NCI-H2196 treated with DMSO at 0.1 percent for 48 hours (cell line): ENCODE measurements at regions not wholly inside any gene's neighbourhood (a gene's known extent, or its start where the extent isn't known, plus 50 kb on each side); places are given as distances from the start of the nearest gene placed in this dataset.
"Not testable (repeated sequence)": the region's sequence is repeated elsewhere in the genome, so short reads cannot be mapped to it uniquely, and the experiment has no call there.

Source experiments
- DNase-seq: peaks from one replicate; lab custom pipeline; 2025; ENCODE audit not compliant: unreplicated experiment; lab: John Stamatoyannopoulos, UW

GRCh38 chr2:147165697-147166382 lies 679.0 kb upstream of the ACVR2A start:
- no peak for DNase-seq

DNA sequence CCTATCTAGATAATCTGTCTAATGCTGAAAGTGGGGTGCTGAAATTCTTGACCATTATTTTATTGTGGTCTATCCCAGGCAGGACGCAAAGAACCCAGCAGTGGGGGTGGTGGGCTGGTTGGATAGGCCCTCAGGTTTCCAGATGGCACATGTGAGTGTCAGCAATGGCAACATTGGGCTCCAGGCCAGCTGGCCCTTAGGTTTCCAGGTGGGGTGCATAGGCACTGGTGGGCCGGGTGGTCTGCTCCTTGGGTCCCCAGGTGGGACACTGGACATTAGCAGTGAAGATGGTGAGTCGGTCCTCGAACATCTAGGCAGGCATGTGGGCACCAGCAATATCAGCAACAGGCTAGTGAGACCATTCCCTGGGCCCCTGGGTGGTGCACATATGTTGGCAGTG lies 680.3 kb upstream of the ACVR2A start:
- DNase-seq, result no peak

- DNase-seq, result no peak
Measured at GRCh38 chr2:147161746-147162145, 683.1 kb upstream of the ACVR2A start.

DNA sequence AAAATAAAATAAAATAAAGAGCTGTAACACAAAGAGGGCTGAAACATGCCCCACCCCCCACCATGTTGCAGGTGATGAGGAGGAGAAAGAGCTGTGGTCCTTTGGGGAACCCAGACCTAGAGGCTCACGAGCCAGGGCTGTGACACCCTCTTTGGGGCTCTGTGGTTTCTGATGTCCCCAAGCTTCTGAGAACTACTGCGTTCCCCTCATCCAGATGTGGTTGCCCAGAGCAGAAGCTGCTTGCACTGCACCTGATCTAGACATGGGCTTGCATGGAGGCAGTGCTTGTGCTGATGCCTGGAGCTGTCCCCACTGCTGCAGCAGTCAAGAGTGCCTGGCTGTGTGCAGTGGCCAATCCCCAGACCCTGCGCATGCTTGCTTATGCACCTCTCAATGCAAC lies 687.9 kb upstream of the ACVR2A start:
- no peak for DNase-seq

GRCh38 chr2:147150241-147150635 lies 694.6 kb upstream of the ACVR2A start:
- no peak for DNase-seq

- DNase-seq, result no peak
Measured at GRCh38 chr2:147149575-147150240, 695.1 kb upstream of the ACVR2A start.

GRCh38 chr2:147147802-147148201 lies 697.0 kb upstream of the ACVR2A start:
- DNase-seq, result no peak

DNA sequence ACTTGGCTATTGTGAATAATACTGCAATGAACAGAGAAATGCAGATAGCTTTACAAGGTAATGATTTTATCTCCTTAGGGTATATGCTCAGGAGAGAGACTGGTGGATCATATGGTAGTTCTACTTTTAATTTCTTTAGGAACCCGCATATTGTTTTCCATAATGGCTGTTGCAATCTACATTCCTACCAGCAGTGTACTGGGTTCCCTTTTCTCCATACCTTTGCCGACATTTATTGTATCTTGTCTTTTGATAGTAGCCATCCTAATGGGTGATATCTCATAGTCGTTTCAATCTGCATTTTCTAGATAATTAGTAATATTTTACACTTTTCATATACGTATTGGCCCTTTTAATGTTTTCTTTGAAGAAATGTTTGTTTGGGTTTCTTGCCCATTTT lies 702.9 kb upstream of the ACVR2A start:
- DNase-seq, result no peak

- DNase-seq, result not testable (repeated sequence)
Measured at GRCh38 chr2:147139732-147140131, 705.1 kb upstream of the ACVR2A start.

DNA sequence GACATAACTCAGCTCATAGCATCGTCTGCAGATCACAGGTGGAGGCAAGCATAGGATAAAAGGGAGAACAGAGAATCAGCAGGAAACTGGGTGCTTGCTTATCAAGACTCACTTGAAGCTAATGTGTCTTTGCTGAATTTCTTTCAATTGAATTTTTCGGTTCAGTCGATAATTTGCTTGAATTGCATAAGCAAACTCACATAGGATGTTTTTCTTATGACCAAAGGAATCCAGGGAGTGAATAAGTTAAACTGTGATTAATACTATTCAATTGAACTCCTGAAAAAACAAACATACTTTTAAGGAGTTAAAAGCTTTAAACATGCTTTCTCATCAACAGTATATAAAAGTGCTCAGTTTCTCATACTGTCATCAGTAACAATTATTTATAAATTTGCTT lies 707.1 kb upstream of the ACVR2A start:
- no peak for DNase-seq

- peak; percentile 9 for DNase-seq
Measured at GRCh38 chr2:147135376-147135775, 709.5 kb upstream of the ACVR2A start.

DNA sequence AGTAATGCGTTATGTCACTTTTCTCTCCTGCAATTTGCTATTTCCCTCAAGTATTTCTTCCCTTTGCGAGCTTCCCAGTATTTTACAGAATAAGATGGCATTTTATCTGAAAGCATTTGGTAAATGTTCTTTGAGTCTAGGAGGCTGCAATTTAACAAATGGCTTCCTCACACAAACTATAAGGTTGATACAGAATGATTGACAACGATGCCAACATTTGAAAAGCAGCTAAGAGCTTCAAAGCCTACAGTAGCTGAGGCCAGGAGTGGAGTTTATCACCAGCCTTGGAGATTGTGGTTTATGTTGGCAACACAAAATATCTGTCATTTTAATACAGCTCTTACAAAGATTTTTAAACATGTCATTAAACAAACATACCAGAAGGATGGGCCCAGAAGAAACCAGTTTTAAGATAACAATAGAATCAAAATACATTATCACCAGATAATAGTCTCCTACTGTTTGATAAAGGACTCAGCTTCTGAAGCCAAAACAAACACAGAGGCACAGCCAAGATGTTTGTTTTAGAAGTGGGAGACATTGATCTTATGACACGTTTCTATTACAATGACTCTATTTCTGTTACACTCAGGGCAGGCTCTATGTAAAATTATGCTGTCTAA lies 711.4 kb upstream of the ACVR2A start:
- DNase-seq, result peak; percentile 44

DNA sequence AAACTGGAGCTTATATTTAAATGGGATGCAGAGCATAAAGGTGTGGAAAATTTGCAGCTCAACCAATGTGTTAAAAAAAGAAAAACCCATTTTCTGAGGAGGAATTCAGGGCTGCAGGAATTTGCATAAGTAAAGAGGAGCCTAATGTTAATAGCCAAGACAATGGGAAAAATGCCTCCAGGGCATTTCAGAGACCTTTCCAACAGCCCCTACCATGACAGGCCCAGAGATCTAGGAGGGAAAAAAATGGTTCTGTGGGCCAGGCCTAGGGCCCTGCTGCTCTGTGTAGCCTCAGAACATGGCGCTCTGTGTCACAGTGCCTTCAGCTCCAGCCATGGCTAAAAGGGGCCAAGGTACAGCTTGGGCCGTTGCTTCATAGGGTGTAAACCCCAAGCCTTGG lies 719.7 kb upstream of the ACVR2A start:
- DNase-seq, result no peak

- no peak for DNase-seq
Measured at GRCh38 chr2:147122944-147123343, 721.9 kb upstream of the ACVR2A start.

- DNase-seq, result no peak
Measured at GRCh38 chr2:147110962-147111361, 733.9 kb upstream of the ACVR2A start.

DNA sequence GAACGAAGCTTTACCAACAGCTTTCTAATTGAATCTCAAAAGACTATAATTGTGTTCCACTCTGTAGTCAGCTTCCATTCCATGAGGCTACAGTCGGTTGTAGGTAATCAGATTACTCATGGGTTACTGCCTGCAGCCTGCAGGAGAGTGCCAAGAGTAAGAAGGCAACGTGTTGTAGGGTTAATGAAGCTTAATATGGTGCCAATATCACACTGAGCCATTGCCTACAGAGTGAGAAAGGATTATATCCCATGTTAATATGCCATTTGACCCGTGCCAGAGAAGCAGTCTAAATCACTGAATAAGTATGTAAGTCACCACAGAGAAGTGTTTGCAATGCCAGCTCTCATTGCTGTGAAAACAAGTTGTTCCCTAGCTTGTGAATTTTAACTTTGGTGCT lies 734.5 kb upstream of the ACVR2A start:
- no peak for DNase-seq

DNA sequence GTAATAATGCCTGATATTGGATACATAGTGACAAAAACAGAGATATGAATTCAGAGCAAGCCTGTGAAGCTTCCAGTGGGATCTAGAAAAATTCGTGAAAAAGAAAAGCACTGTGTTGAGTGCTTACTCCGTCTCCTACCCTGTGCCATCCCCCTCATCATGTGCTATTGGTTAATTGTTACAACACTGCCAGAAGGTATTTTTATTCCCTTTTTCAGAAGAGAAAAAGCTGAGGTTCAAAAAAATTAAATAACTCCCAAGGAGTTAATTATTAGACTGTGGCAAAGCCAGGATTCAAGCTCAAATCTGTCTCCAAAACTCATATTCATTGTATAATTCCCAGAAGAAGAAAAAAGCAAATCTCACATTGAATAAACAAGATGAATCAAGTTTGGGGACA lies 735.5 kb upstream of the ACVR2A start:
- DNase-seq, result no peak

DNA sequence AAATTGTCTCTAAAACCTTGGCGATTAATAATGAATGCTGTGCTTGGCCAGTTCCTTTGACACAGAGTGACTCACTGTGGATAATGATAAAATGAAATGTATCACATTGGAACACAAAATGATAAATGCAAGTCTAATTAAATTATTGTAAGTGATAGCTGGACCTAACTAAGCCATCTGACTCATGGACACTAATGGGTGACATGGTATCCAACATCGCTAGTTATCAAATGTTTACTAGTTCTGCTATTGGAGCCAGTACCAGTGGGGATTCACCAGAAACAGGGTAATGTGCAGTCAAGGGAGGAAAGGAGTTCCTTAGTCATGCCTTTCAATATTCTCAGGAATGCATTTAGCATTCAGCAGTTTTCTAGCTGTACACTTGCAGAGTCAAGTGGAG lies 736.3 kb upstream of the ACVR2A start:
- no peak for DNase-seq

DNA sequence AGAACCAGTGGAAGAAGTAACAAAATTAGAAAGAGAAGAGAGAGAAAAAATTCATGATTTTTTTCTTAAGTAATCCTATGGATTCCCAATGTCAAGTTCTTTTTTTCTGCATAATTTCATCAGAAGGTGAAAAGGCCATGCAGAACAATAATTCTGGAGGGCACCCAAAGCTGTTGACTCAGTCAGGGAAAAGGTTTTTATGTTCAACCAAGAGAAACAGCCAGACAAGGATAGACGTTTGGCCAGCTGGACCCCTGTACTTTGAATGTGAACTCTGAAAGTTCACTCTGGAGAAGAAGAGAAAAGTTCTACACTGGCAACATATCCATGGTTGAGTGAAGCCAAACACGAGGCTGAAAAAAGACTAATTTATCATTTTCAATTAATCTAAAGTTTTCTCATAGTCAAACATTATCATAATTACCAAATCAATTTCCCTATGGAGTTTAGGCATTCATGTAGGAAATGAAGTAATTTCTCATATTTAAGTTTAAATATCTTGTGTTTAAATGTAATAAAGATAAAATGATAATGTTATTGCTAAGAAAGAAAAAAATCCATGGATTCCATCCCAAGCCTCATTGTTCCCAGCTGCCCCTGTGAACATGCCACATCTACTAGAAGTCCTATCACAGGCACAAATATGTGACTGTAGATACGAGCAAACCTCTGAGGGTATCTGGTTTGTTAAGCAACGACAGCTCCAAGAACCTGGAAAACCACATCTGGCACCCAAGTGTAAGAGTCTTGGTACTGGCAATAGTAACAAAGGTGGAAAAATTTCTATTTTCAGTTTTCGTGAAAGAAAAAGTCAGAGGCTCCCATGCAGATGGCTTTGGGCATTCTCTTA lies 742.7 kb upstream of the ACVR2A start:
- no peak for DNase-seq

DNA sequence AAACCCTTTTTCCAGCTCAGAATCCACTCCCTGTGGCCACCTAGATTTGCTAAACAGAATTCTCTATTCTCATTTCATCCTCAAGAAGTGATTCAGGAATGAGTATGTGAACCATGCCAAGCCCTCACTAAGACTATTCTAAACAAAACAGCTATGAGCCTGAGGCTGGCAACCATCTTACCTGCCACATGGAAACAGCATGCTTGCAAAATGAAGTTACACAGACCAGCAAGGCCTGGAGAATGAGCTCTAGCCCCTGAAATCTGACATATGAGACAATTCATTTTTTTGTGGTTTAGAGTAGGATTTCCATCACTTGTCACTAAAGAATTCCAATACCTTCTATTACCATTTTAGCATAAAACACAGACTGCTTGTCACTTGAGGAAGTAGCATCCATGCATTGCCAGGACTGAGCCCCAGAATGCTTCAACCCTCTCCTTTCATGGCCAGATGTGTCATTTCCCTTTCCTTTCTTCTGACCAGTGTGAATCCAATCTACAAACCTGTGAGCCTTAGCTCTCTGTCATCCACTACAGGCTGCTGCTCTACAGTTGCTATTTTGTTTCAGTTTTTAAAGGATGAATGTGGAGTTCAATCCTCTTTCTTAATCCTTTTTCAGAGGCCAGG lies 744.3 kb upstream of the ACVR2A start:
- no peak for DNase-seq

DNA sequence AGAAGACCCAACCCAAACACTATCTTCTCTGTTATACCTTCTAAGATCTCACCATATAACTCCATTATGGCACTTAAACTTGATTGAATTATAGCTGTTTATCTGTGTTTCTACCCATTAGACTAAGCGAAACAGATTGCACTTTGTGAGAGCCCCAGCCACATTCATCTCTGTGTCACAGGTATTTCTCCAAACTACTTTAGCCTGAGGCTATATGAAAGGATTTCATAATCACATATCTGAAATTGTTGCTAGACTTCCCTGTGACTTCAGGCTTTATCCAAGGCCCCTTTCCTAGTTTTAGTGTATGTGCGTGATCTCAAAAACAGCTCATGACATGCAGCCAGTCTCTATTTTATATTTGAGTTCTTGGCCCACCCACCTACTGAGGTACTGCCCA lies 745.0 kb upstream of the ACVR2A start:
- no peak for DNase-seq
